HG03097 (cell line): ENCODE measurements at regions not wholly inside any gene's neighbourhood (a gene's known extent, or its start where the extent isn't known, plus 50 kb on each side); places are given as distances from the start of the nearest gene placed in this dataset.

Source experiments
- ATAC-seq: cut with Tn5 transposase; IDR thresholded peaks from one replicate; pipeline ENCODE4 v1.9.1; 2021; ENCODE audit not compliant: unreplicated experiment, low FRiP score

GRCh38 chr1:82451191-82451590 lies 650.5 kb downstream of the ADGRL2 start:
- no peak for ATAC-seq

DNA sequence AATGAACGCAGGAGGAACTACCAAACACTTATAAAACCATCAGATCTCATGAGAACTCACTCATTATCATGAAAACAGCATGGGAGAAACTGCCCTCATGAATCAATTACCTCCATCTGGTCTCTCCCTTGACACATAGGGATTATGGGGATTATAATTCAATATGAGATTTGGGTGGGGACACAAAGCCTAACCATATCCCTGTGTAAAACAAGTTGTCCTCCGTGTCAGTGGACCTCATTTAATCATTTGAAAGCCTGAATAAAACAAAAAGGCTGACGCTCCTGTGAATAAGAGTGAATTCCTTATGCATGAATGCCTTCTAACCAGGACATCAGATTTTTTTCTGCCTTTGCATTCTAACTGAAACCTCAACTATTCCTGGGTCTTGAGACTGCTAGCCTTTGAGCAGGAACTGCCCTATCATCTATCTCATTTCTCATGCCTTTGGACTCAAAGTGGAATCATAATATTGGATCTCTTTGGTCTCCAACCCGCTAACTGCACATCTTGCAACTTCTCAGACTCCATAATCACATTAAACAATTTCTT lies 648.8 kb downstream of the ADGRL2 start:
- ATAC-seq: no peak

- no peak for ATAC-seq
These were observed 646.2 kb downstream of the ADGRL2 start for GRCh38 chr1:82446955-82447354.

GRCh38 chr1:82446236-82446635 lies 645.5 kb downstream of the ADGRL2 start:
- ATAC-seq: no peak

DNA sequence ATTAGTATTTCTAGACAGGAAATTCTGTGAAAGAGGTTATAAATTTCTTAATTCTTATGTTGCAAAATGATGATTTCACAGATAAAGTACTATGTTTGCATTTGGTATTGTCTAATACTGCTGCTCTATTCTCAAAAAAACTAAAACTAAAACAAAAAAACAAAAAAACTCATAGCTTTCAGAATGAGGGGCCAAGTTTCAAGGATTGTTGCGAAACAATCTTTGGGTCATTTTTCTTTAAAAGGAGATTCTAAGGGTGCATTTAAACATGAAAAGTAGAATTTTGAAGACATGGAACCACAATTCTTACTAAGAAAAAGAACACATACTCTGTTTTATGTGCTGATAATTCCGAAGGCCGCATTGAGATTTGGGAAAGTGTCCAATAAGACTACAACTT lies 645.1 kb downstream of the ADGRL2 start:
- ATAC-seq: no peak

- ATAC-seq: no peak
These were observed 644.4 kb downstream of the ADGRL2 start for GRCh38 chr1:82445132-82445531.

GRCh38 chr1:82441402-82441801 lies 640.7 kb downstream of the ADGRL2 start:
- no peak for ATAC-seq

DNA sequence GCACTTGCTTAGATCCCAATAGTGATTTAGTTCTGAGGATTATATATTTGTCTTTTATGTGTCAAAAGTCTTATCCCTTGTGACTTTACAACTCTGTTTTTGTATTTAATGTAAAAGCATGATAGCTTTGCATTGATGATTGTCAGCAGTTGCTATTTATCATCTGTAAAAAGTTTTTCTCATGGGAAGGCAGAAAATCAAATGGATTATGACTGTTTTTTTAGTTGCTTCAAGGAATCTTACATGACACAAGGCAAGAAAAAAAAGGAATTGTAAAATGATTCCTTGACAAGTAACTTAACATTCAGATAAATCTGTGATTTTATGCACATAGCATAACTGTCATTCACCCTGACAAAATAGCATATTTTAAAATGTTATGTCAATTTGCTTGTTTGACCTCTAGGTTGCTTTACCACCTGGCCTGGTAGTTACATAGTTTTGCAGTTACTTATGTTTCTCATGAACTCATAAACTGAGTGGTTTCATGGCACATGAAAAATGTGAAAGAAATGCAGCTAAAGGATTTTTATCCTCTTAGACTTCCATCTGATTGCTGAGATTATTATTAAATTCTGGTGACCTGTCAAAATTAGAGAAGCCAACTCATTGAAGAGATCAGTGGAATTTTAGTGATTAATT lies 622.6 kb downstream of the ADGRL2 start:
- no peak for ATAC-seq

DNA sequence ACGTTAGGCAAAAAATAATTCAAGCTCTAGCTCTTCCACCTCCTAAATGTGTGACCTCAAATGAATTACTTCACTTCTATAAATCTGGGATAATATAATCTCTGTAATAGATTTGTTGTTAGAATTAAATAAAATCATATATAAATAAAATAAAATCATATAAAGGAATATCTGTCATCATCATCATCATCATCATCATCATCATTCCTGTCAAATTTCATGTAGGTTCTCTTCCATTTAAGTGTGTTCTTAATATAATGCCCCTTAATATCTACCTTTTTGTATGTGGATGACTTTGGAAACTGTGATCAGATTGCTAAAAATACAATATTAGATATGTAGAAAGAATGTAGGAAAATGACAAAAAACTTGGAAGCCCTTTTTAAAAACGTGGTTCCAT lies 621.0 kb downstream of the ADGRL2 start:
- ATAC-seq: no peak

GRCh38 chr1:82420584-82420983 lies 619.9 kb downstream of the ADGRL2 start:
- ATAC-seq: no peak

DNA sequence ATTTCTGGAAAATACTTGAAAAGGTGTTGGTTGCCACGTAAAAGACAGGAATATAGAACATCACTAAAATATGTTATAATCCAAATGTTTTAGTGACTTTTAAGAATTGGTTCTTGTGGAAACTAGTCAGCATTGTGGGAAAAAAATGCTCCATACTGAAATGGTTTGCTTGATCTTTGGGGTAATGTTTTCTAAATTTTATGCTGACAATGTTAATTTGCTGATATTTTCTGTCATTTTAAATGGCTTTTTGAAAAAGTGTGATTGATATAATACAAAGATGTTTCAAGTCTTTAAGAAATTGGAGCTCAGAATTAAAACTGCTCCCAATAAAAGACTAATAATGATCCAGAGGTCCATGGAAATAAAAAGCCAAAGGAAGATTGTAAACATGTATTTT lies 610.9 kb downstream of the ADGRL2 start:
- ATAC-seq: no peak

GRCh38 chr1:82405333-82405732 lies 604.6 kb downstream of the ADGRL2 start:
- ATAC-seq: no peak

DNA sequence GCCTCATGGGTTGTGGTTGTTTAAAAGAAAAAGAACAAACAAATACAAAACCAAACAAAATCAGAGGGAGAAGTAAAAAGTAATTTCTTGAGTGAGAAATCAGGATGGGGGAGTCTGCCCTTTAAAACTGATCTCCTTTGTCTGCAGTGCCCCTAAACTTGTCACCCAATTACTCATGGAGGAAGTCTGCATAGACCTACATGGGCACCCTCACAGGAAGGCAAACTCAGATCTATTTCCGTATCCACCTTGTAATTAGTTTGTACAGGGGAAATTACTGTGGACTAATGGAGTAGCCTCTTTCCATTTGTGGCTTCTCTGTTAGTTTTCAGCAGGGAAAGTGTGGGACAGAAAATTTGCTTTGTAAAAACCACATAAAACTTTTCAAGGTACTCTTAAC lies 600.4 kb downstream of the ADGRL2 start:
- no peak for ATAC-seq

- ATAC-seq: no peak
These were observed 599.8 kb downstream of the ADGRL2 start for GRCh38 chr1:82400521-82400920.

DNA sequence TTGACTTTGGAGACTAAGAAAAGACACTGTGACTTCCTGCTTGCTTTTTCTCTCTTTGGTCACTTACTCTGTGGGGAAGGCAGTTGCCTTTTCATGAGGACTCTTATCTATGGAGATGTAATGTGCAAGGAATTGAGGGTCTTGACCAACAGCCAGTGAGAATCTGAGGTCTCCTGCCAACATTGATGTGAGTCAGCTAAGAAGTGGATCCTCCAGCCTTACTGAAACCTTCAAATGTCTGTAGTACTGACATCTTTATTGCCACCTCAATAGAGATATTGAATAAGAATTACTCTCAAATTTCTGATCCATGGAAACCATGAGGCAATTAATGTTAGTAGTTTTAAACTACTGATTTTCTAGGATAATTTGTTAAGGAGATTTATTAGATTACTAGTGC lies 598.4 kb downstream of the ADGRL2 start:
- ATAC-seq: no peak

GRCh38 chr1:82398357-82398756 lies 597.6 kb downstream of the ADGRL2 start:
- no peak for ATAC-seq

- no peak for ATAC-seq
These were observed 594.7 kb downstream of the ADGRL2 start for GRCh38 chr1:82395440-82395839.

GRCh38 chr1:82392946-82393345 lies 592.2 kb downstream of the ADGRL2 start:
- no peak for ATAC-seq

- no peak for ATAC-seq
These were observed 591.8 kb downstream of the ADGRL2 start for GRCh38 chr1:82392513-82392912.

GRCh38 chr1:82391712-82392111 lies 591.0 kb downstream of the ADGRL2 start:
- no peak for ATAC-seq

GRCh38 chr1:82390627-82391026 lies 589.9 kb downstream of the ADGRL2 start:
- no peak for ATAC-seq

- no peak for ATAC-seq
These were observed 587.9 kb downstream of the ADGRL2 start for GRCh38 chr1:82388679-82389078.

DNA sequence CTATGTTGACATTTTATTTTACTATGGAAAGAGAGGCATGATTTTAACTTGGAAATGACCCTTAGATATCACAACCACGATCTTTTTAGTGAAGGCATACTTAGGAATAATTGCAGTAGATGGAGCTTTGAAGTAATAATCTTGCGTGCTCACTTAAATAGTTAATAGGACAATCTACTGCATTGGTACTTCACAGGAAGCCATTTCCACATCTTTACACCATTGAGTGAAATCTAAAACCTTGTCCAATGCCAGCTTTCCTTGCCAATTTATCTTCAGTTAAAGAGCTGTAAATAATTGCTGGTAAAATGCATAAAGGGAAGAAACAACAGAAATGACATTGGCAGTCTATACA lies 586.3 kb downstream of the ADGRL2 start:
- ATAC-seq: no peak
